Keratinocyte (primary cell): ENCODE measurements at regions not wholly inside any gene's neighbourhood (a gene's known extent, or its start where the extent isn't known, plus 50 kb on each side); places are given as distances from the start of the nearest gene placed in this dataset.

Source experiments
- DNase-seq: peaks from one replicate; pipeline ENCODE4 v3.0.0-alpha.2; 2011; ENCODE audit warnings: low read depth, missing footprints, low spot score
- FAIRE-seq: peaks from 2 replicates; lab custom pipeline; 2011; peaks lifted over from hg19 to GRCh38; lab: Jason Lieb, UNC
- H2AFZ ChIP-seq: 2 replicates; pipeline ENCODE4 v1.6.0; 2012; ENCODE audit warnings: low read length, control low read depth, inconsistent platforms; ENCODE audit not compliant: control insufficient read depth
- H3K27ac ChIP-seq: 2 replicates; pipeline ENCODE4 v1.5.1; 2011; ENCODE audit warnings: low read length; ENCODE audit not compliant: control insufficient read depth, insufficient read depth
- H3K27me3 ChIP-seq: 3 replicates; pipeline ENCODE4 v1.6.0; 2011; ENCODE audit warnings: low read length; ENCODE audit not compliant: control insufficient read depth, insufficient read depth; ENCODE audit errors: extremely low read depth
- H3K36me3 ChIP-seq, 2 experiments: 2 replicates in 1 of 2; 3 replicates in 1 of 2; pipeline ENCODE4 v1.5.1; 2011; ENCODE audit warnings: low read length in 2 of 2, mild to moderate bottlenecking in 1 of 2; ENCODE audit not compliant: control insufficient read depth in 2 of 2, insufficient read depth in 2 of 2; ENCODE audit errors: extremely low read depth in 1 of 2
- H3K4me1 ChIP-seq: 3 replicates; pipeline ENCODE4 v1.5.1; 2011; ENCODE audit warnings: low read length; ENCODE audit not compliant: control insufficient read depth, insufficient read depth; ENCODE audit errors: extremely low read depth
- H3K4me2 ChIP-seq: 3 replicates; pipeline ENCODE4 v1.6.0; 2011; ENCODE audit warnings: low read depth, low read length; ENCODE audit not compliant: control insufficient read depth, insufficient read depth; ENCODE audit errors: extremely low read depth
- H3K4me3 ChIP-seq, 3 experiments: fragments of 200-600 bp in 1 of 3; sonication (generic) in 1 of 3; 2 replicates in 2 of 3; 3 replicates in 1 of 3; pipeline ENCODE4 v1.5.1; 2011 to 2016; ENCODE audit warnings: low read length in 3 of 3, mild to moderate bottlenecking in 3 of 3, control low read depth in 2 of 3, inconsistent platforms in 1 of 3, low read depth in 1 of 3, mixed read lengths in 1 of 3, mixed run types in 1 of 3, moderate library complexity in 1 of 3; ENCODE audit not compliant: control insufficient read depth in 2 of 3, insufficient read depth in 2 of 3; ENCODE audit errors: extremely low read depth in 1 of 3
- H3K79me2 ChIP-seq: 2 replicates; pipeline ENCODE4 v1.6.0; 2012; ENCODE audit warnings: low read length; ENCODE audit not compliant: control insufficient read depth, insufficient read depth
- H3K9ac ChIP-seq: 3 replicates; pipeline ENCODE4 v1.6.0; 2011; ENCODE audit warnings: low read length; ENCODE audit not compliant: control insufficient read depth, insufficient read depth; ENCODE audit errors: extremely low read depth
- H3K9me1 ChIP-seq: 3 replicates; pipeline ENCODE4 v1.6.0; 2011; ENCODE audit warnings: low read length; ENCODE audit not compliant: control insufficient read depth, insufficient read depth; ENCODE audit errors: extremely low read depth
- H3K9me3 ChIP-seq: 2 replicates; pipeline ENCODE4 v1.5.1; 2012; ENCODE audit warnings: low read depth, low read length; ENCODE audit not compliant: control insufficient read depth
- H4K20me1 ChIP-seq: 3 replicates; pipeline ENCODE4 v1.6.0; 2011; ENCODE audit warnings: low read length; ENCODE audit not compliant: control insufficient read depth, insufficient read depth; ENCODE audit errors: extremely low read depth
- CTCF ChIP-seq, 3 experiments: IDR thresholded peaks in 1 of 3; conservative IDR thresholded peaks in 1 of 3; optimal IDR thresholded peaks in 1 of 3; 2 replicates in 2 of 3; 3 replicates in 1 of 3; pipeline versions ENCODE3 to v1.5.1; 2011; ENCODE audit warnings: low read length in 3 of 3, mild to moderate bottlenecking in 3 of 3, moderate library complexity in 2 of 3, control low read depth in 1 of 3, inconsistent platforms in 1 of 3; ENCODE audit not compliant: insufficient read depth in 2 of 3; ENCODE audit errors: extremely low read depth in 1 of 3
- EZH2 ChIP-seq: IDR thresholded peaks from one replicate; pipeline ENCODE4 v1.6.1; 2012; ENCODE audit warnings: inconsistent platforms, mild to moderate bottlenecking, low read length, moderate library complexity
- dilution Hi-C: fragments of 300-500 bp; cut with MboI; formaldehyde crosslinking; loops from one replicate; pipeline ENCODE4 v1.7.0; 2020; ENCODE audit warnings: low sequenced_read_pairs; ENCODE audit not compliant: extremely low pct_ligation_motif_present

- Histone ChIP-seq H3K4me2 (no peak overlapping the region), H3K9ac (no peak overlapping the region), H3K4me1 (peaks cover 11% of the 10 kb centered on the region), H3K9me3 (no peaks in the 10 kb centered on the region), H3K27me3 (no peaks in the 10 kb centered on the region), H4K20me1 (no peaks in the 10 kb centered on the region), H3K79me2 (no peaks in the 10 kb centered on the region), H3K9me1 (no peaks in the 10 kb centered on the region), H3K36me3 (no peaks in the 10 kb centered on the region), H3K4me3 (no peak overlapping the region), H3K27ac (no peak overlapping the region), H2AFZ (no peak overlapping the region)
- DNase-seq (no peak), FAIRE-seq (no peak)
- dilution Hi-C loops: no loop called here
- TF ChIP-seq EZH2 (no peak), CTCF (optimal IDR thresholded peaks at IDR 0.05 in 1 of 3, IDR thresholded peaks at IDR 0.05 in 1 of 3, conservative IDR thresholded peaks at IDR 0.05 in 1 of 3; ENCODE audit: extremely low read depth in 1 of 3, insufficient read depth in 2 of 3, low read length in 3 of 3) (no peak)
These were observed 72.2 kb upstream of the CRY1 start for GRCh38 chr12:107165581-107165980.

- H2AFZ ChIP-seq: no peak overlapping the region
- H3K79me2 ChIP-seq: no peaks in the 10 kb centered on the region
- H3K4me1 ChIP-seq: peaks cover 11% of the 10 kb centered on the region
- H3K9me3 ChIP-seq: no peaks in the 10 kb centered on the region
- no peaks in the 10 kb centered on the region for H3K36me3 ChIP-seq
- H3K27ac ChIP-seq: no peak overlapping the region
- dilution Hi-C loops: no loop called here
- no peak overlapping the region for H3K4me3 ChIP-seq
- TF ChIP-seq CTCF (optimal IDR thresholded peaks at IDR 0.05 in 1 of 3, IDR thresholded peaks at IDR 0.05 in 1 of 3, conservative IDR thresholded peaks at IDR 0.05 in 1 of 3; ENCODE audit: extremely low read depth in 1 of 3, insufficient read depth in 2 of 3, low read length in 3 of 3) (no peak), EZH2 (no peak)
- no peaks in the 10 kb centered on the region for H4K20me1 ChIP-seq
- H3K4me2 ChIP-seq: no peak overlapping the region
- H3K9ac ChIP-seq: no peak overlapping the region
- FAIRE-seq (no peak), DNase-seq (no peak)
- H3K27me3 ChIP-seq: no peaks in the 10 kb centered on the region
- H3K9me1 ChIP-seq: no peaks in the 10 kb centered on the region
These were observed 74.4 kb upstream of the CRY1 start for GRCh38 chr12:107167756-107168155.
